Peyer's patch (tissue), 4 donors: ENCODE measurements at regions not wholly inside any gene's neighbourhood (a gene's known extent, or its start where the extent isn't known, plus 50 kb on each side); places are given as distances from the start of the nearest gene placed in this dataset.

ENCODE experiments used
- DNase-seq, 3 donors: peaks; one replicate each; pipeline ENCODE4 v3.0.0-alpha.2; 2017 to 2019
- H3K27ac ChIP-seq, 4 donors: fragments of 200-600 bp; sonication (generic); one replicate each; pipeline ENCODE4 v1.5.1; 2016 to 2019
- H3K27me3 ChIP-seq, 2 donors: fragments of 200-600 bp; sonication (generic); one replicate each; pipeline ENCODE4 v1.5.1; 2019
- H3K36me3 ChIP-seq, 3 donors: fragments of 200-600 bp; sonication (generic); one replicate each; pipeline ENCODE4 v1.5.1; 2016 to 2019
- H3K4me1 ChIP-seq, 4 donors: fragments of 200-600 bp; sonication (generic); one replicate each; pipeline ENCODE4 v1.5.1; 2016 to 2019
- H3K4me3 ChIP-seq, 4 donors: fragments of 200-600 bp; sonication (generic); 1 replicate in 3 of 4; 2 replicates in 1 of 4; pipeline ENCODE4 v1.5.1; 2016 to 2019; ENCODE audit warnings: mild to moderate bottlenecking in 1 of 4
- H3K9me3 ChIP-seq, 4 donors: fragments of 200-600 bp; sonication (generic); one replicate each; pipeline ENCODE4 v1.5.1; 2016 to 2019; ENCODE audit warnings: mild to moderate bottlenecking in 1 of 4
- CTCF ChIP-seq, 6 experiments: fragments of 450-650 bp in 4 of 6; fragments of 200-600 bp in 2 of 6; sonication (generic) in 1 of 6; IDR thresholded peaks; one replicate each; pipeline ENCODE4 v1.5.1; 2017 to 2019; ENCODE audit warnings: antibody characterized with exemption in 6 of 6, mild to moderate bottlenecking in 3 of 6, moderate library complexity in 1 of 6
- POLR2A ChIP-seq, 2 donors: fragments of 450-650 bp; IDR thresholded peaks; one replicate each; pipeline ENCODE4 v1.5.1; 2017; ENCODE audit warnings: antibody characterized with exemption in 2 of 2, mild to moderate bottlenecking in 2 of 2, moderate library complexity in 2 of 2

DNA sequence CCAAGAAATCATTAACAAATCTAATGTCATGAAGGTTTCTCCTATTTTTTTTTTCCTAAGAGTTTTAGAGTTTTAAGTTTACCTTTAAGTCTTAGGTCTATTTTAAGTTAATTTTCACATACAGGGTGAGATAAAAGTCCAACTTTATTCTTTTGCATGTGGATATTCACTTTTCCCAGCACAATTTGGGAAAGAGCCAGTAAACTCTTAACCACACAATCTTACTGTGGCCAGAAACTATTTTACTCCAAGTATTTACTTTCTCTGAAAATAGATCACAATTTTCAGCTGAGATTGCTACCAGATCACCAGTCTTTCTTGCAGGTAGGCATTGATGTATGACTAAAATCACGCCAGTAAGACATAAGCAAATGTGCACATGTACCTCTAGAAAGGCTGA lies 728.5 kb downstream of the TNS3 start:
- H3K4me3 ChIP-seq: no peak overlapping the region
- H3K9me3 ChIP-seq: no peaks in the 10 kb centered on the region
- no peak for TF ChIP-seq CTCF (IDR thresholded peaks at IDR 0.05)
- no peak for TF ChIP-seq POLR2A (IDR thresholded peaks at IDR 0.05)
- H3K27ac ChIP-seq: no peak overlapping the region
- no peaks in the 10 kb centered on the region for H3K36me3 ChIP-seq
- no peaks in the 10 kb centered on the region for H3K27me3 ChIP-seq
- DNase-seq: no peak
- no peaks in the 10 kb centered on the region for H3K4me1 ChIP-seq

DNA sequence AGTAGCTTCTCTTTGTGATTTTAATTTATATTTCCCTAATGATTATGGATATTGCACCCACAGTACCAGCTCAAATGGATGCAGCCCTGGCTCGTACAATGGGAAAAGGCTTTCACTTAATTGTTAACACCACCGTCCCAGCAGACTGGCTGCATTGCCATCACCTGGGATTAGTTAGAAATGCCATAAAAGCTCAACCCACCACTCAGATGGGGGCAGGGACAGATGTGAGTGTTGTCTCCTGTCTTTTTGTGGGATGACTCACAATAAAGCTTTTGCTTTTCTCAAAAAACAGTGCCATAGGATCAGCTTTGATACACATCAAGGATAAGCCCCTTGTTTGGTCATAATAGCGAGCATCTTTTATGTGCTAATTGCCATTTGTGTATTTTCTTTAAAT lies 729.1 kb downstream of the TNS3 start:
- H3K36me3 ChIP-seq: no peaks in the 10 kb centered on the region
- H3K4me1 ChIP-seq: no peaks in the 10 kb centered on the region
- no peaks in the 10 kb centered on the region for H3K27me3 ChIP-seq
- TF ChIP-seq CTCF (IDR thresholded peaks at IDR 0.05): no peak
- TF ChIP-seq POLR2A (IDR thresholded peaks at IDR 0.05): no peak
- no peak for DNase-seq
- H3K9me3 ChIP-seq: no peaks in the 10 kb centered on the region
- no peak overlapping the region for H3K4me3 ChIP-seq
- H3K27ac ChIP-seq: no peak overlapping the region

- no peak for TF ChIP-seq POLR2A (IDR thresholded peaks at IDR 0.05)
- no peak for TF ChIP-seq CTCF (IDR thresholded peaks at IDR 0.05)
Observed at GRCh38 chr7:46850563-46851330, 731.2 kb downstream of the TNS3 start.

DNA sequence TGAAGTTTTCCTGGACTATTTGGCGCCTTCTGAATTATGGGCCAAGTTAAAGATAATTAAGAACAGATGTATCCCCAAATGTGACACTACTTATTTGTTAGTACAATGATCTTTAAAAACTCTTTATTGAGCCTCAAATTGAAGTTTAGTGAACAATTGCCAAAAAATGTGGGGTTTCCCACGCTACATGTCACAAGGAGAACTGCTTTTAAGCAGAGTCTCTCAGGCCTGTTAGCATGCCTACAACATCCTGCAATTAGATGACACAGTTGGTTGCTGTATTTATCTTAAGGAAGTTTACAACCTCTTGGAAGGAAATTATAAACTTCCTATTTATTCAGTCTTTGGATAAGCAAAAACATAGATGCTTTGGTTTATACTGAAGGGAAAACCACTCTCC lies 733.0 kb downstream of the TNS3 start:
- no peaks in the 10 kb centered on the region for H3K27me3 ChIP-seq
- no peak overlapping the region for H3K4me3 ChIP-seq
- no peak overlapping the region for H3K27ac ChIP-seq
- DNase-seq: no peak
- no peaks in the 10 kb centered on the region for H3K9me3 ChIP-seq
- no peak for TF ChIP-seq POLR2A (IDR thresholded peaks at IDR 0.05)
- no peak for TF ChIP-seq CTCF (IDR thresholded peaks at IDR 0.05)
- no peaks in the 10 kb centered on the region for H3K4me1 ChIP-seq
- H3K36me3 ChIP-seq: no peaks in the 10 kb centered on the region

More at GRCh38 chr7:46850563-46851330, 731.2 kb downstream of the TNS3 start:
- H3K4me3 ChIP-seq: no peak overlapping the region
- H3K27ac ChIP-seq: no peak overlapping the region
- no peaks in the 10 kb centered on the region for H3K27me3 ChIP-seq
- DNase-seq: no peak
- H3K9me3 ChIP-seq: no peaks in the 10 kb centered on the region
- H3K36me3 ChIP-seq: no peaks in the 10 kb centered on the region
- no peaks in the 10 kb centered on the region for H3K4me1 ChIP-seq

- no peak for DNase-seq
Observed at GRCh38 chr7:46848311-46848710, 733.6 kb downstream of the TNS3 start.

More at GRCh38 chr7:46848311-46848710, 733.6 kb downstream of the TNS3 start:
- Histone ChIP-seq H3K4me3 (no peak overlapping the region), H3K27me3 (no peaks in the 10 kb centered on the region), H3K36me3 (no peaks in the 10 kb centered on the region), H3K4me1 (no peaks in the 10 kb centered on the region), H3K9me3 (no peaks in the 10 kb centered on the region), H3K27ac (no peak overlapping the region)
- TF ChIP-seq POLR2A (IDR thresholded peaks at IDR 0.05) (no peak), CTCF (IDR thresholded peaks at IDR 0.05) (no peak)
